Caco-2 (cell line): ENCODE measurements at regions not wholly inside any gene's neighbourhood (a gene's known extent, or its start where the extent isn't known, plus 50 kb on each side); places are given as distances from the start of the nearest gene placed in this dataset.
"Not testable (repeated sequence)": the region's sequence is repeated elsewhere in the genome, so short reads cannot be mapped to it uniquely, and the experiment has no call there.

Experiments
- BruUV-seq: library from RNA; stranded (reverse); fragments of 400-500 nt; replicated peaks from 2 replicates; lab custom pipeline; 2021; lab: Mats Ljungman, UMichigan
- CTCF ChIA-PET: fragments of 300-600 bp; sonication (Branson Sonifier 250); formaldehyde crosslinking; loops from one replicate; lab custom pipeline; 2022; ENCODE audit warnings: antibody characterized with exemption; lab: Charles Lee
- POLR2A ChIA-PET: fragments of 300-600 bp; sonication (Branson Sonifier 250); formaldehyde crosslinking; loops from one replicate; lab custom pipeline; 2022; ENCODE audit warnings: antibody characterized with exemption; lab: Charles Lee
- DNase-seq, 2 experiments: peaks; one replicate each; pipeline versions ENCODE4 v3.0.0 to v3.0.0-alpha.2; 2020 to 2022
- H3K27me3 ChIP-seq: replicated peaks from 2 replicates; pipeline ENCODE4 v1.6.0; 2011; ENCODE audit warnings: low read length; ENCODE audit not compliant: control insufficient read depth, insufficient read depth
- H3K36me3 ChIP-seq: 2 replicates; pipeline ENCODE4 v1.5.1; 2011; ENCODE audit warnings: low read length; ENCODE audit not compliant: control insufficient read depth, insufficient read depth
- H3K4me1 ChIP-seq: fragments of 250-450 bp; sonication (Bioruptor Pico); 2 replicates; pipeline ENCODE4 v1.5.1; 2020; ENCODE audit warnings: mild to moderate bottlenecking
- H3K4me3 ChIP-seq: 2 replicates; pipeline ENCODE4 v1.5.1; 2011; ENCODE audit warnings: low read depth, mild to moderate bottlenecking, control low read depth, low read length
- H3K9me3 ChIP-seq: fragments of 250-450 bp; sonication (Bioruptor Pico); 2 replicates; pipeline ENCODE4 v1.5.1; 2020; ENCODE audit warnings: mild to moderate bottlenecking, moderate library complexity
- H3K27ac Mint-ChIP-seq: one replicate; pipeline ENCODE4 v1.8.0; 2022; ENCODE audit warnings: mixed read lengths; ENCODE audit not compliant: unreplicated experiment
- H3K27me3 Mint-ChIP-seq: one replicate; pipeline ENCODE4 v1.8.0; 2022; ENCODE audit warnings: mixed read lengths; ENCODE audit not compliant: insufficient read depth, unreplicated experiment
- H3K36me3 Mint-ChIP-seq: one replicate; pipeline ENCODE4 v1.8.0; 2022; ENCODE audit warnings: mild to moderate bottlenecking, mixed read lengths; ENCODE audit not compliant: insufficient read depth, unreplicated experiment
- H3K4me1 Mint-ChIP-seq: one replicate; pipeline ENCODE4 v1.8.0; 2022; ENCODE audit warnings: low read depth, mixed read lengths; ENCODE audit not compliant: unreplicated experiment
- H3K4me3 Mint-ChIP-seq: one replicate; pipeline ENCODE4 v1.8.0; 2022; ENCODE audit warnings: mild to moderate bottlenecking, moderate library complexity, mixed read lengths; ENCODE audit not compliant: unreplicated experiment
- H3K9me3 Mint-ChIP-seq: one replicate; pipeline ENCODE4 v1.8.0; 2022; ENCODE audit warnings: mixed read lengths; ENCODE audit not compliant: unreplicated experiment
- CTCF ChIP-seq, 2 experiments: fragments of 200-600 bp in 1 of 2; IDR thresholded peaks; 1 replicate in 1 of 2; 2 replicates in 1 of 2; pipeline versions ENCODE4 v1.5.1 to v1.8.0; 2011 to 2022; ENCODE audit warnings: antibody characterized with exemption in 1 of 2, control low read depth in 1 of 2, inconsistent platforms in 1 of 2, low read depth in 1 of 2, low read length in 1 of 2, mild to moderate bottlenecking in 1 of 2, moderate library complexity in 1 of 2; ENCODE audit not compliant: insufficient read depth in 1 of 2, severe bottlenecking in 1 of 2, unreplicated experiment in 1 of 2
- intact Hi-C: fragments of 100-400 bp; cut with micrococcal nuclease; formaldehyde crosslinking; loops from one replicate; pipeline ENCODE4 v1.10.0; 2022; ENCODE audit not compliant: unreplicated experiment

GRCh38 chr7:67637023-67637358, 640.4 kb downstream of the TYW1 start:
- POLR2A ChIA-PET, result no interaction called here
- no peaks in the 10 kb centered on the region for H3K36me3 Mint-ChIP-seq
- no peak for TF ChIP-seq CTCF (IDR thresholded peaks at IDR 0.05; ENCODE audit: insufficient read depth in 1 of 2, low read depth in 1 of 2, low read length in 1 of 2, severe bottlenecking in 1 of 2, unreplicated experiment in 1 of 2)
- no peaks in the 10 kb centered on the region for H3K9me3 Mint-ChIP-seq
- no peaks in the 10 kb centered on the region for H3K36me3 ChIP-seq
- CTCF ChIA-PET, result no interaction called here
- DNase-seq, result no peak
- no peak overlapping the region for H3K4me3 Mint-ChIP-seq
- H3K9me3 ChIP-seq, result no peaks in the 10 kb centered on the region
- H3K27ac Mint-ChIP-seq, result no peak overlapping the region
- no TSS peak for BruUV-seq
- H3K27me3 ChIP-seq, result no peaks in the 10 kb centered on the region
- intact Hi-C loops, result no loop called here
- no peaks in the 10 kb centered on the region for H3K4me1 ChIP-seq
- no peak overlapping the region for H3K4me3 ChIP-seq
- H3K4me1 Mint-ChIP-seq, result no peaks in the 10 kb centered on the region
- H3K27me3 Mint-ChIP-seq, result peaks cover 5% of the 10 kb centered on the region

- H3K4me1 ChIP-seq, BruUV-seq, H3K36me3 Mint-ChIP-seq, H3K36me3 ChIP-seq, H3K27me3 Mint-ChIP-seq, H3K4me3 ChIP-seq, DNase-seq, H3K27ac Mint-ChIP-seq, H3K4me3 Mint-ChIP-seq, intact Hi-C loops, CTCF ChIA-PET, H3K9me3 ChIP-seq, H3K27me3 ChIP-seq, POLR2A ChIA-PET, H3K4me1 Mint-ChIP-seq: not testable (repeated sequence)
- peaks cover 19% of the 10 kb centered on the region for H3K9me3 Mint-ChIP-seq
Observed at GRCh38 chr7:67642542-67642941, 645.9 kb downstream of the TYW1 start.

GRCh38 chr7:67644151-67644550, 647.5 kb downstream of the TYW1 start:
- no peaks in the 10 kb centered on the region for H3K36me3 Mint-ChIP-seq
- Histone ChIP-seq H3K9me3 (no peaks in the 10 kb centered on the region), H3K4me1 (no peaks in the 10 kb centered on the region), H3K27me3 (no peaks in the 10 kb centered on the region), H3K36me3 (no peaks in the 10 kb centered on the region), H3K4me3 (no peak overlapping the region)
- CTCF ChIA-PET, result no interaction called here
- no peaks in the 10 kb centered on the region for H3K27me3 Mint-ChIP-seq
- intact Hi-C loops, result no loop called here
- H3K27ac Mint-ChIP-seq, result no peak overlapping the region
- BruUV-seq, result no TSS peak
- H3K4me1 Mint-ChIP-seq, result no peaks in the 10 kb centered on the region
- no peak overlapping the region for H3K4me3 Mint-ChIP-seq
- POLR2A ChIA-PET, result no interaction called here
- TF ChIP-seq CTCF (IDR thresholded peaks at IDR 0.05; ENCODE audit: insufficient read depth in 1 of 2, low read depth in 1 of 2, low read length in 1 of 2, severe bottlenecking in 1 of 2, unreplicated experiment in 1 of 2), result no peak
- DNase-seq, result no peak
- H3K9me3 Mint-ChIP-seq, result peaks cover 19% of the 10 kb centered on the region

- Mint-ChIP-seq H3K4me1 (no peaks in the 10 kb centered on the region), H3K4me3 (no peak overlapping the region), H3K27me3 (no peaks in the 10 kb centered on the region), H3K9me3 (peaks cover 13% of the 10 kb centered on the region), H3K36me3 (no peaks in the 10 kb centered on the region), H3K27ac (no peak overlapping the region)
- ChIA-PET POLR2A (no interaction called here), CTCF (no interaction called here)
- no peaks in the 10 kb centered on the region for H3K27me3 ChIP-seq
- DNase-seq, result no peak
- TF ChIP-seq CTCF (IDR thresholded peaks at IDR 0.05; ENCODE audit: insufficient read depth in 1 of 2, low read depth in 1 of 2, low read length in 1 of 2, severe bottlenecking in 1 of 2, unreplicated experiment in 1 of 2), result no peak
- H3K4me1 ChIP-seq, result no peaks in the 10 kb centered on the region
- intact Hi-C loops, result no loop called here
- no peaks in the 10 kb centered on the region for H3K9me3 ChIP-seq
- H3K36me3 ChIP-seq, result no peaks in the 10 kb centered on the region
- BruUV-seq, result no TSS peak
- H3K4me3 ChIP-seq, result no peak overlapping the region
Observed at GRCh38 chr7:67652937-67653336, 656.3 kb downstream of the TYW1 start.
